IMR-90 (cell line): ENCODE measurements at regions not wholly inside any gene's neighbourhood (a gene's known extent, or its start where the extent isn't known, plus 50 kb on each side); places are given as distances from the start of the nearest gene placed in this dataset.

Experiments
- ATAC-seq: fragments of 200-7000 bp; cut with Tn5 transposase; 2 replicates; pipeline ENCODE4 v1.9.1; 2020; ENCODE audit warnings: low read depth, mild to moderate bottlenecking, moderate library complexity
- BruUV-seq: library from RNA; stranded (reverse); fragments of 400-500 nt; replicated peaks from 2 replicates; lab custom pipeline; 2021; lab: Mats Ljungman, UMichigan
- CTCF ChIA-PET: fragments of 300-600 bp; formaldehyde crosslinking; extraction: SDS; loops from one replicate; lab custom pipeline; 2021; ENCODE audit warnings: antibody characterized with exemption; lab: Yijun Ruan, JAX
- POLR2A ChIA-PET: fragments of 300-600 bp; sonication (Branson Sonifier 250); formaldehyde crosslinking; loops from one replicate; lab custom pipeline; 2022; ENCODE audit warnings: antibody characterized with exemption; ENCODE audit not compliant: unreplicated experiment; lab: Charles Lee
- DNase-seq: peaks from one replicate; pipeline ENCODE4 v3.0.0; 2013
- H2AFZ ChIP-seq: replicated peaks from 2 replicates; pipeline ENCODE3; 2013; ENCODE audit warnings: low read length, mild to moderate bottlenecking; ENCODE audit not compliant: poor library complexity
- H2AK5ac ChIP-seq: 2 replicates; pipeline ENCODE4 v1.6.1; 2013; ENCODE audit warnings: low read depth, low read length, inconsistent platforms
- H2AK9ac ChIP-seq: replicated peaks from 2 replicates; pipeline ENCODE3; 2013; ENCODE audit warnings: mild to moderate bottlenecking, low read depth, low read length, moderate library complexity; ENCODE audit not compliant: poor library complexity
- H2BK120ac ChIP-seq: 2 replicates; pipeline ENCODE4 v1.6.1; 2013; ENCODE audit warnings: low read depth, low read length, inconsistent platforms
- H2BK15ac ChIP-seq: 3 replicates; pipeline ENCODE4 v1.6.1; 2013; ENCODE audit warnings: low read depth, low read length, inconsistent platforms
- H2BK20ac ChIP-seq: 2 replicates; pipeline ENCODE4 v1.6.1; 2013; ENCODE audit warnings: low read depth, mild to moderate bottlenecking, inconsistent platforms, low read length, moderate library complexity
- H2BK5ac ChIP-seq: 2 replicates; pipeline ENCODE4 v1.6.1; 2013; ENCODE audit warnings: mild to moderate bottlenecking, low read depth, low read length, inconsistent platforms; ENCODE audit not compliant: poor library complexity, severe bottlenecking
- H3K14ac ChIP-seq: replicated peaks from 2 replicates; pipeline ENCODE4 v1.6.1; 2013; ENCODE audit warnings: low read depth, low read length, inconsistent platforms
- H3K18ac ChIP-seq: 2 replicates; pipeline ENCODE4 v1.6.1; 2013; ENCODE audit warnings: low read depth, low read length, control low read depth
- H3K23ac ChIP-seq: 2 replicates; pipeline ENCODE4 v1.6.1; 2013; ENCODE audit warnings: low read depth, low read length, inconsistent platforms
- H3K27ac ChIP-seq: 2 replicates; pipeline ENCODE4 v1.5.1; 2013; ENCODE audit warnings: mild to moderate bottlenecking, control low read depth, low read length; ENCODE audit not compliant: insufficient read depth
- H3K27me3 ChIP-seq: 2 replicates; pipeline ENCODE4 v1.6.1; 2013; ENCODE audit warnings: low read length; ENCODE audit not compliant: control insufficient read depth, insufficient read depth
- H3K36me3 ChIP-seq: 2 replicates; pipeline ENCODE4 v1.6.1; 2013; ENCODE audit warnings: low read length, mixed read lengths; ENCODE audit not compliant: control insufficient read depth, insufficient read depth
- H3K4ac ChIP-seq: 2 replicates; pipeline ENCODE4 v1.6.1; 2013; ENCODE audit warnings: low read depth, low read length, inconsistent platforms
- H3K4me1 ChIP-seq: 2 replicates; pipeline ENCODE4 v1.6.1; 2013; ENCODE audit warnings: low read length, mixed read lengths; ENCODE audit not compliant: control insufficient read depth, insufficient read depth
- H3K4me2 ChIP-seq: 2 replicates; pipeline ENCODE4 v1.6.1; 2013; ENCODE audit warnings: low read depth, mild to moderate bottlenecking, control low read depth, low read length, moderate library complexity
- H3K4me3 ChIP-seq: 2 replicates; pipeline ENCODE4 v1.5.1; 2013; ENCODE audit warnings: low read depth, mild to moderate bottlenecking, control low read depth, low read length, moderate library complexity; ENCODE audit not compliant: insufficient read depth
- H3K56ac ChIP-seq: 2 replicates; pipeline ENCODE4 v1.6.1; 2013; ENCODE audit warnings: low read length, inconsistent platforms; ENCODE audit not compliant: insufficient read depth; ENCODE audit errors: extremely low read depth
- H3K79me1 ChIP-seq, 2 experiments: 2 replicates each; pipeline ENCODE4 v1.6.1; 2013; ENCODE audit warnings: low read length in 2 of 2, inconsistent platforms in 1 of 2, low read depth in 1 of 2
- H3K9ac ChIP-seq: 2 replicates; pipeline ENCODE4 v1.6.1; 2013; ENCODE audit warnings: low read depth, low read length, control low read depth
- H3K9me1 ChIP-seq: 2 replicates; pipeline ENCODE4 v1.6.1; 2013; ENCODE audit warnings: low read length, inconsistent platforms; ENCODE audit not compliant: insufficient read depth
- H3K9me3 ChIP-seq: 2 replicates; pipeline ENCODE4 v1.6.1; 2013; ENCODE audit warnings: low read length; ENCODE audit not compliant: control insufficient read depth, insufficient read depth
- H4K20me1 ChIP-seq: 2 replicates; pipeline ENCODE4 v1.6.1; 2013; ENCODE audit warnings: low read length, inconsistent platforms; ENCODE audit not compliant: insufficient read depth
- H4K5ac ChIP-seq: 2 replicates; pipeline ENCODE4 v1.6.1; 2013; ENCODE audit warnings: mild to moderate bottlenecking, low read depth, low read length, control low read depth
- H4K8ac ChIP-seq, 2 experiments: 2 replicates each; pipeline ENCODE4 v1.6.1; 2013; ENCODE audit warnings: low read depth in 2 of 2, low read length in 2 of 2, control low read depth in 1 of 2, inconsistent platforms in 1 of 2
- H4K91ac ChIP-seq: 2 replicates; pipeline ENCODE4 v1.6.1; 2013; ENCODE audit warnings: low read depth, low read length, inconsistent platforms; ENCODE audit not compliant: insufficient read depth
- BHLHE40 ChIP-seq: fragments of 150-350 bp; IDR thresholded peaks from 2 replicates; pipeline ENCODE4 v1.6.1; 2016; ENCODE audit warnings: mild to moderate bottlenecking, low read depth, low read length
- ELK1 ChIP-seq: fragments of 150-350 bp; IDR thresholded peaks from 2 replicates; pipeline ENCODE4 v1.6.1; 2016; ENCODE audit warnings: low read depth, mild to moderate bottlenecking, low read length, moderate library complexity, borderline replicate concordance
- MAFK ChIP-seq: IDR thresholded peaks from 2 replicates; pipeline ENCODE4 v1.6.1; 2012; ENCODE audit warnings: low read depth, low read length, improper control_type of control experiment
- WGBS, 2 experiments: methylation state at CpG; one replicate each; pipeline versions ENCODE4 v1.1.5 to v1.1.7; 2013; ENCODE audit warnings: missing lambda C conversion rate in 2 of 2; ENCODE audit not compliant: insufficient read length in 1 of 2; ENCODE audit errors: extremely low coverage in 2 of 2; 5-methylcytosine and 5-hydroxymethylcytosine counted together
- dilution Hi-C: fragments of 300-500 bp; cut with HindIII; formaldehyde crosslinking; loops from one replicate; pipeline ENCODE4 v1.14.3; 2018; ENCODE audit warnings: low sequenced_read_pairs; ENCODE audit not compliant: unreplicated experiment
- in situ Hi-C: fragments of 300-500 bp; cut with MboI; formaldehyde crosslinking; loops from 3 replicates; pipeline ENCODE4 v1.14.3; 2019; ENCODE audit warnings: low sequenced_read_pairs, inconsistent platforms, mixed read lengths
- intact Hi-C: fragments of 100-400 bp; cut with micrococcal nuclease; formaldehyde crosslinking; loops from 2 replicates; pipeline ENCODE4 v1.10.0; 2022

- no peak overlapping the region for H3K14ac ChIP-seq
Measured at GRCh38 chr2:209305746-209306196, 118.1 kb upstream of the MAP2 start.

More at GRCh38 chr2:209305746-209306196, 118.1 kb upstream of the MAP2 start:
- H3K36me3 ChIP-seq, result no peaks in the 10 kb centered on the region
- no peak overlapping the region for H2BK120ac ChIP-seq
- H3K18ac ChIP-seq, result no peak overlapping the region
- dilution Hi-C loops, result no loop called here
- intact Hi-C loops, result no loop called here
- H2AFZ ChIP-seq, result no peak overlapping the region
- no peak overlapping the region for H2AK9ac ChIP-seq
- H4K8ac ChIP-seq, result no peak overlapping the region
- H4K20me1 ChIP-seq, result no peaks in the 10 kb centered on the region
- no peaks in the 10 kb centered on the region for H3K27me3 ChIP-seq
- no peak overlapping the region for H3K9ac ChIP-seq
- no peak overlapping the region for H3K23ac ChIP-seq
- no peaks in the 10 kb centered on the region for H3K79me1 ChIP-seq
- BruUV-seq, result no TSS peak
- no peak overlapping the region for H3K27ac ChIP-seq
- H2BK5ac ChIP-seq, result no peak overlapping the region
- no peak overlapping the region for H3K4me2 ChIP-seq
- no peak overlapping the region for H2BK20ac ChIP-seq
- no peak overlapping the region for H3K56ac ChIP-seq
- DNase-seq (no peak), ATAC-seq (no peak)
- no peak overlapping the region for H2BK15ac ChIP-seq
- H2AK5ac ChIP-seq, result no peak overlapping the region
- WGBS, 2 experiments, result 62% methylated on average over 5 of the region's 7 CpGs; no CpG with 5 or more reads in 1 of the 2 experiments
- in situ Hi-C loops, result loop anchor here (25.0 kb wide), 1 partner anchor 893 kb away; the partner anchor contains the start of gene PTH2R
- H3K4me3 ChIP-seq, result no peak overlapping the region
- H4K5ac ChIP-seq, result no peak overlapping the region
- ChIA-PET POLR2A (no interaction called here), CTCF (no interaction called here)
- no peak for TF ChIP-seq MAFK
- no peak for TF ChIP-seq BHLHE40
- TF ChIP-seq ELK1, result no peak
- no peaks in the 10 kb centered on the region for H3K4me1 ChIP-seq
- no peak overlapping the region for H3K4ac ChIP-seq
- no peak overlapping the region for H4K91ac ChIP-seq
- no peaks in the 10 kb centered on the region for H3K9me1 ChIP-seq
- peaks cover 6% of the 10 kb centered on the region for H3K9me3 ChIP-seq
